GM12865 (cell line): ENCODE measurements at regions not wholly inside any gene's neighbourhood (a gene's known extent, or its start where the extent isn't known, plus 50 kb on each side); places are given as distances from the start of the nearest gene placed in this dataset.
"Not testable (repeated sequence)": the region's sequence is repeated elsewhere in the genome, so short reads cannot be mapped to it uniquely, and the experiment has no call there.

Experiments
- DNase-seq: peaks from one replicate; pipeline ENCODE4 v3.0.0; 2010; ENCODE audit warnings: low read depth
- H3K4me3 ChIP-seq: 2 replicates; pipeline ENCODE4 v1.5.1; 2011; ENCODE audit warnings: mild to moderate bottlenecking, low read depth, low read length, control low read depth
- CTCF ChIP-seq: IDR thresholded peaks from 2 replicates; pipeline ENCODE4 v1.5.1; 2011; ENCODE audit warnings: low read length, control low read depth, low read depth, inconsistent platforms; ENCODE audit not compliant: insufficient read depth; ENCODE audit errors: missing control alignments

- TF ChIP-seq CTCF: no peak
- DNase-seq: no peak
- H3K4me3 ChIP-seq: no peak overlapping the region
These were observed 108.7 kb upstream of the ALDH1A3 start for GRCh38 chr15:100770661-100771584.

- no peak for DNase-seq
- no peak overlapping the region for H3K4me3 ChIP-seq
- TF ChIP-seq CTCF: no peak
These were observed 107.9 kb upstream of the ALDH1A3 start for GRCh38 chr15:100771746-100772145.

- no peak for TF ChIP-seq CTCF
- no peak overlapping the region for H3K4me3 ChIP-seq
- DNase-seq: no peak
These were observed 107.2 kb upstream of the ALDH1A3 start for GRCh38 chr15:100772478-100772877.

GRCh38 chr15:100772892-100773520 is 106.6 kb upstream of the ALDH1A3 start:
- H3K4me3 ChIP-seq: no peak overlapping the region
- TF ChIP-seq CTCF: no peak
- no peak for DNase-seq

GRCh38 chr15:100774044-100774443 is 105.6 kb upstream of the ALDH1A3 start:
- DNase-seq, H3K4me3 ChIP-seq: not testable (repeated sequence)

GRCh38 chr15:100775581-100776185 is 103.9 kb upstream of the ALDH1A3 start:
- no peak overlapping the region for H3K4me3 ChIP-seq
- TF ChIP-seq CTCF: no peak
- DNase-seq: no peak

- TF ChIP-seq CTCF: no peak
- H3K4me3 ChIP-seq: no peak overlapping the region
- no peak for DNase-seq
These were observed 101.8 kb upstream of the ALDH1A3 start for GRCh38 chr15:100777821-100778220.
